K562 (cell line): ENCODE measurements at regions not wholly inside any gene's neighbourhood (a gene's known extent, or its start where the extent isn't known, plus 50 kb on each side); places are given as distances from the start of the nearest gene placed in this dataset.

Source experiments
- EGR1 ChIP-seq: fragments of 450-650 bp; conservative IDR thresholded peaks from 2 replicates; pipeline ENCODE4 v1.6.1; 2017; ENCODE audit warnings: mild to moderate bottlenecking
- HDAC1 ChIP-seq, 2 experiments: fragments of 450-650 bp; IDR thresholded peaks; 2 replicates each; pipeline ENCODE4 v1.6.1; 2016 to 2017; ENCODE audit warnings: inconsistent platforms in 1 of 2, mild to moderate bottlenecking in 1 of 2, moderate library complexity in 1 of 2
- IFI16 ChIP-seq: fragments of 250-450 bp; sonication (Bioruptor Pico); IDR thresholded peaks from 2 replicates; pipeline ENCODE4 v2.1.2; 2022; ENCODE audit warnings: mild to moderate bottlenecking, inconsistent platforms
- MAFG ChIP-seq: fragments of 450-650 bp; conservative IDR thresholded peaks from 2 replicates; pipeline ENCODE4 v1.6.1; 2016; ENCODE audit warnings: missing genetic modification characterization, missing compliant biosample characterization
- MTF1 ChIP-seq: fragments of 250-450 bp; sonication (Bioruptor Pico); IDR thresholded peaks from 2 replicates; pipeline ENCODE4 v1.9.0; 2021; ENCODE audit warnings: moderate library complexity, mild to moderate bottlenecking, inconsistent platforms, borderline replicate concordance
- POLR2AphosphoS5 ChIP-seq: IDR thresholded peaks from 2 replicates; pipeline ENCODE4 v1.6.1; 2011; ENCODE audit warnings: mild to moderate bottlenecking, low read depth, low read length, moderate library complexity; ENCODE audit not compliant: control insufficient read depth, insufficient read depth
- SRF ChIP-seq, 2 experiments: fragments of 250-450, 450-650 bp in 1 of 2; sonication (Bioruptor Pico) in 1 of 2; sonication (generic) in 1 of 2; formaldehyde crosslinking; IDR thresholded peaks; 2 replicates each; pipeline versions ENCODE4 v1.5.0 to v1.5.1; 2020 to 2022; ENCODE audit warnings: mild to moderate bottlenecking in 1 of 2, missing genetic modification reagents in 1 of 2
- TBP ChIP-seq: optimal IDR thresholded peaks from 2 replicates; pipeline ENCODE3; 2011; ENCODE audit warnings: low read depth, low read length, improper control_type of control experiment
- TCFL5 ChIP-seq: fragments of 250-450 bp; sonication (Bioruptor Pico); conservative IDR thresholded peaks from 2 replicates; pipeline ENCODE4 v1.6.1; 2021; ENCODE audit warnings: mild to moderate bottlenecking, moderate library complexity, matching md5 sums
- TEAD2 ChIP-seq: fragments of 450-650 bp; IDR thresholded peaks from 2 replicates; pipeline ENCODE4 v1.6.1; 2016; ENCODE audit warnings: missing genetic modification characterization, control low read depth, missing compliant biosample characterization
- YY1 ChIP-seq, 3 experiments: IDR thresholded peaks; 2 replicates each; pipeline ENCODE4 v1.6.1; 2011; ENCODE audit warnings: low read length in 2 of 3, mild to moderate bottlenecking in 2 of 3, moderate library complexity in 2 of 3, borderline replicate concordance in 1 of 3, control low read depth in 1 of 3, low read depth in 1 of 3; ENCODE audit not compliant: insufficient read depth in 3 of 3, insufficient replicate concordance in 2 of 3, control insufficient read depth in 1 of 3, insufficient read length in 1 of 3; ENCODE audit errors: extremely low read depth in 1 of 3
- ZNF121 ChIP-seq: sonication (generic); formaldehyde crosslinking; conservative IDR thresholded peaks from 2 replicates; pipeline ENCODE4 v1.8.0; 2022; ENCODE audit warnings: missing genetic modification reagents
- TF ChIP-seq, protein P1 (sequence below), 3 experiments: IDR thresholded peaks in 2 of 3; conservative IDR thresholded peaks in 1 of 3; 2 replicates each; pipeline ENCODE4 v1.5.1; 2011 to 2012; ENCODE audit warnings: low read length in 3 of 3, mild to moderate bottlenecking in 3 of 3, control low read depth in 2 of 3, improper control_type of control experiment in 1 of 3, inconsistent platforms in 1 of 3, low read depth in 1 of 3, mixed read lengths in 1 of 3, moderate library complexity in 1 of 3; ENCODE audit not compliant: insufficient read depth in 2 of 3

DNA sequence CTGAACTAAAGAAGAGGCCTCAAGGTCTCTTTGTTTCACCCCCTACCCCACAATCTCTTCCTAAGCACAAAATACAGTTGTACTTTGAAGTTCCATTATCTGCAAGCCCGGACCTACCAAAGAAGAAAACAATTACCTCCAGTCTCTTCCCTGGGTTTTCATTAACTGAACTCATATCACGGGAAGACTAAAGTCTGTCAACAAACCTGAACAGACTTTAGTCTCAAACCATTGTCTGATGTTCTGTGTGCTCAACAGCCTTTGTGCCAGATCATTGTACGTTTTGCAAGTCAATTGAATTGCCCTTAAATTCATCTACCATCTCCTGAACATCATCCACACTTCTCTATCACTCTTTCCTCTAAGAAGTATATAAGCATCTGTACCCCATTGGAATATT, 1021.9 kb upstream of the CDH2 start:
- TF ChIP-seq IFI16 (CRISPR knock-in tag) (no peak), MTF1 (CRISPR knock-in tag) (no peak), TCFL5 (CRISPR knock-in tag) (no peak), YY1 (IDR thresholded peaks at IDR 0.05; ENCODE audit: borderline replicate concordance in 1 of 3, control insufficient read depth in 1 of 3, extremely low read depth in 1 of 3, insufficient read depth in 3 of 3, insufficient read length in 1 of 3, insufficient replicate concordance in 2 of 3, low read depth in 1 of 3, low read length in 2 of 3) (no peak), TBP (no peak), POLR2AphosphoS5 (no peak), EGR1 (no peak), HDAC1 (IDR thresholded peaks at IDR 0.05) (no peak), TEAD2 (tag) (no peak), ZNF121 (no peak), SRF (CRISPR knock-in tag; IDR thresholded peaks at IDR 0.05) (no peak), MAFG (no peak)
- TF ChIP-seq, protein P1, sequence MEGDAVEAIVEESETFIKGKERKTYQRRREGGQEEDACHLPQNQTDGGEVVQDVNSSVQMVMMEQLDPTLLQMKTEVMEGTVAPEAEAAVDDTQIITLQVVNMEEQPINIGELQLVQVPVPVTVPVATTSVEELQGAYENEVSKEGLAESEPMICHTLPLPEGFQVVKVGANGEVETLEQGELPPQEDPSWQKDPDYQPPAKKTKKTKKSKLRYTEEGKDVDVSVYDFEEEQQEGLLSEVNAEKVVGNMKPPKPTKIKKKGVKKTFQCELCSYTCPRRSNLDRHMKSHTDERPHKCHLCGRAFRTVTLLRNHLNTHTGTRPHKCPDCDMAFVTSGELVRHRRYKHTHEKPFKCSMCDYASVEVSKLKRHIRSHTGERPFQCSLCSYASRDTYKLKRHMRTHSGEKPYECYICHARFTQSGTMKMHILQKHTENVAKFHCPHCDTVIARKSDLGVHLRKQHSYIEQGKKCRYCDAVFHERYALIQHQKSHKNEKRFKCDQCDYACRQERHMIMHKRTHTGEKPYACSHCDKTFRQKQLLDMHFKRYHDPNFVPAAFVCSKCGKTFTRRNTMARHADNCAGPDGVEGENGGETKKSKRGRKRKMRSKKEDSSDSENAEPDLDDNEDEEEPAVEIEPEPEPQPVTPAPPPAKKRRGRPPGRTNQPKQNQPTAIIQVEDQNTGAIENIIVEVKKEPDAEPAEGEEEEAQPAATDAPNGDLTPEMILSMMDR (IDR thresholded peaks at IDR 0.05 in 2 of 3, conservative IDR thresholded peaks at IDR 0.05 in 1 of 3; ENCODE audit: insufficient read depth in 2 of 3, low read depth in 1 of 3, low read length in 3 of 3), result no peak
